HCT116 (cell line): ENCODE measurements at regions not wholly inside any gene's neighbourhood (a gene's known extent, or its start where the extent isn't known, plus 50 kb on each side); places are given as distances from the start of the nearest gene placed in this dataset.

Source experiments
- ATAC-seq: fragments of 200-7000 bp; cut with Tn5 transposase; 2 replicates; pipeline ENCODE4 v1.9.1; 2020; ENCODE audit warnings: mild to moderate bottlenecking, moderate library complexity
- BruUV-seq: library from RNA; stranded (reverse); fragments of 400-500 nt; replicated peaks from 2 replicates; lab custom pipeline; 2021; lab: Mats Ljungman, UMichigan
- CTCF ChIA-PET: fragments of 300-600 bp; sonication (Branson Sonifier 250); formaldehyde crosslinking; loops from one replicate; lab custom pipeline; 2021; ENCODE audit warnings: antibody characterized with exemption; lab: Charles Lee
- POLR2A ChIA-PET: fragments of 300-600, 350-600 bp; sonication (Branson Sonifier 250); formaldehyde crosslinking; loops from one replicate; lab custom pipeline; 2021; ENCODE audit warnings: antibody characterized with exemption; lab: Charles Lee
- RAD21 ChIA-PET, 2 experiments: fragments of 300-600 bp; sonication (Branson Sonifier 250); formaldehyde crosslinking; loops; one replicate each; lab custom pipeline; 2023; ENCODE audit warnings: low total read pairs in 2 of 2; ENCODE audit not compliant: uncharacterized antibody in 2 of 2, unreplicated experiment in 2 of 2, low non-redundant PET in 1 of 2; lab: Charles Lee
- DNase-seq: peaks from one replicate; pipeline ENCODE4 v3.0.0-alpha.2; 2010; ENCODE audit warnings: low read depth, low spot score
- H2AFZ ChIP-seq: fragments of 200-600 bp; shearing (Covaris generic), sonication (generic); 2 replicates; pipeline ENCODE4 v1.6.1; 2017; ENCODE audit warnings: low read depth, mixed run types, mixed read lengths, antibody characterized with exemption, low read length; ENCODE audit not compliant: poor library complexity, severe bottlenecking
- H3K27ac ChIP-seq: 2 replicates; pipeline ENCODE4 v1.5.1; 2012; ENCODE audit warnings: low read depth, low read length
- H3K27me3 ChIP-seq: fragments of 200-600 bp; sonication (generic); 2 replicates; pipeline ENCODE4 v1.6.1; 2016; ENCODE audit warnings: mixed run types, low read length, mixed read lengths; ENCODE audit not compliant: insufficient read depth
- H3K36me3 ChIP-seq, 2 experiments: fragments of 200-500 bp in 1 of 2; fragments of 200-600 bp in 1 of 2; sonication (Bioruptor generic) in 1 of 2; sonication (generic) in 1 of 2; 2 replicates each; pipeline versions ENCODE4 v1.5.1 to v1.6.1; 2014 to 2016; ENCODE audit warnings: low read length in 2 of 2, inconsistent platforms in 1 of 2, mixed read lengths in 1 of 2, mixed run types in 1 of 2; ENCODE audit not compliant: insufficient read depth in 2 of 2, control insufficient read depth in 1 of 2
- H3K4me1 ChIP-seq, 2 experiments: fragments of 200-600 bp in 1 of 2; sonication (generic) in 1 of 2; 2 replicates each; pipeline versions ENCODE4 v1.5.1 to v1.6.1; 2012 to 2017; ENCODE audit warnings: low read length in 2 of 2, inconsistent platforms in 1 of 2, mild to moderate bottlenecking in 1 of 2, mixed read lengths in 1 of 2, mixed run types in 1 of 2, moderate library complexity in 1 of 2; ENCODE audit not compliant: insufficient read depth in 2 of 2, control insufficient read depth in 1 of 2
- H3K4me2 ChIP-seq: fragments of 200-600 bp; sonication (generic); 2 replicates; pipeline ENCODE4 v1.6.1; 2017; ENCODE audit warnings: mixed run types, low read length, mixed read lengths
- H3K4me3 ChIP-seq, 2 experiments: fragments of 200-600 bp in 1 of 2; sonication (generic) in 1 of 2; replicated peaks in 1 of 2; 2 replicates each; pipeline ENCODE4 v1.5.1; 2011 to 2016; ENCODE audit warnings: low read length in 2 of 2, control low read depth in 1 of 2, low read depth in 1 of 2, mild to moderate bottlenecking in 1 of 2, mixed read lengths in 1 of 2, mixed run types in 1 of 2
- H3K79me2 ChIP-seq: fragments of 200-600 bp; sonication (generic); 2 replicates; pipeline ENCODE4 v1.6.1; 2017; ENCODE audit warnings: mild to moderate bottlenecking, mixed run types, low read length, moderate library complexity, mixed read lengths; ENCODE audit not compliant: insufficient read depth
- H3K9ac ChIP-seq: fragments of 200-600 bp; sonication (generic); 2 replicates; pipeline ENCODE4 v1.6.1; 2016; ENCODE audit warnings: low read length, mixed read lengths
- H3K9me2 ChIP-seq: fragments of 200-600 bp; sonication (generic), shearing (Covaris generic); 2 replicates; pipeline ENCODE4 v1.6.1; 2017; ENCODE audit warnings: mixed run types, mild to moderate bottlenecking, moderate library complexity; ENCODE audit not compliant: insufficient read depth
- H3K9me3 ChIP-seq, 2 experiments: fragments of 200-500 bp in 1 of 2; fragments of 200-600 bp in 1 of 2; sonication (Bioruptor generic) in 1 of 2; sonication (generic) in 1 of 2; 2 replicates each; pipeline ENCODE4 v1.6.1; 2014 to 2017; ENCODE audit warnings: low read length in 2 of 2, mixed read lengths in 2 of 2, inconsistent platforms in 1 of 2, low read depth in 1 of 2, mild to moderate bottlenecking in 1 of 2, mixed run types in 1 of 2, moderate library complexity in 1 of 2; ENCODE audit not compliant: control insufficient read depth in 1 of 2, insufficient read depth in 1 of 2
- H4K20me1 ChIP-seq: fragments of 200-600 bp; sonication (generic), shearing (Covaris generic); 2 replicates; pipeline ENCODE4 v1.6.1; 2017; ENCODE audit warnings: mixed run types, mild to moderate bottlenecking, moderate library complexity; ENCODE audit not compliant: insufficient read depth
- ATF3 ChIP-seq: IDR thresholded peaks from 2 replicates; pipeline ENCODE4 v1.6.1; 2012
- CBX3 ChIP-seq: IDR thresholded peaks from 2 replicates; pipeline ENCODE4 v1.6.1; 2012; ENCODE audit warnings: low read depth
- CEBPB ChIP-seq: IDR thresholded peaks from 2 replicates; pipeline ENCODE4 v1.6.1; 2012; ENCODE audit warnings: low read depth
- EGR1 ChIP-seq: IDR thresholded peaks from 2 replicates; pipeline ENCODE4 v1.6.1; 2012; ENCODE audit warnings: low read depth
- ELF1 ChIP-seq: IDR thresholded peaks from 2 replicates; pipeline ENCODE4 v1.6.1; 2012; ENCODE audit warnings: low read depth, borderline replicate concordance
- EZH2 ChIP-seq: fragments of 200-600 bp; sonication (generic); IDR thresholded peaks from 2 replicates; pipeline ENCODE4 v1.6.1; 2017; ENCODE audit warnings: antibody characterized with exemption, mixed run types
- FOSL1 ChIP-seq: IDR thresholded peaks from 2 replicates; pipeline ENCODE4 v1.6.1; 2012; ENCODE audit warnings: low read depth
- JUND ChIP-seq: IDR thresholded peaks from 2 replicates; pipeline ENCODE4 v1.6.1; 2012
- MAX ChIP-seq: IDR thresholded peaks from 2 replicates; pipeline ENCODE4 v1.6.1; 2012
- POLR2A ChIP-seq: IDR thresholded peaks from 2 replicates; pipeline ENCODE4 v1.7.0; 2011; ENCODE audit warnings: borderline replicate concordance; ENCODE audit not compliant: insufficient read depth, insufficient read length; ENCODE audit errors: extremely low read depth
- POLR2AphosphoS5 ChIP-seq: IDR thresholded peaks from 2 replicates; pipeline ENCODE4 v1.6.1; 2011; ENCODE audit warnings: mild to moderate bottlenecking, low read depth, low read length, moderate library complexity
- SP1 ChIP-seq: IDR thresholded peaks from 2 replicates; pipeline ENCODE4 v1.6.1; 2012; ENCODE audit warnings: low read depth
- SRF ChIP-seq: IDR thresholded peaks from 2 replicates; pipeline ENCODE4 v1.6.1; 2012; ENCODE audit warnings: low read depth
- TCF7L2 ChIP-seq: IDR thresholded peaks from 2 replicates; pipeline ENCODE4 v1.7.0; 2011; ENCODE audit warnings: borderline replicate concordance, inconsistent platforms; ENCODE audit not compliant: insufficient read depth, insufficient read length; ENCODE audit errors: extremely low read depth
- ZFX ChIP-seq: fragments of 450-650 bp; IDR thresholded peaks from 2 replicates; pipeline ENCODE4 v1.6.1; 2017
- ZNF274 ChIP-seq: fragments of 200-500 bp; sonication (Bioruptor generic); IDR thresholded peaks from 2 replicates; pipeline ENCODE4 v1.6.1; 2014; ENCODE audit warnings: mild to moderate bottlenecking, low read depth, low read length, inconsistent platforms
- intact Hi-C: fragments of 100-400 bp; cut with micrococcal nuclease; formaldehyde crosslinking; loops from 2 replicates; pipeline ENCODE4 v1.10.0; 2022
- TF ChIP-seq, protein P1 (sequence below): IDR thresholded peaks from 2 replicates; pipeline ENCODE4 v1.6.1; 2012; ENCODE audit warnings: low read depth

DNA sequence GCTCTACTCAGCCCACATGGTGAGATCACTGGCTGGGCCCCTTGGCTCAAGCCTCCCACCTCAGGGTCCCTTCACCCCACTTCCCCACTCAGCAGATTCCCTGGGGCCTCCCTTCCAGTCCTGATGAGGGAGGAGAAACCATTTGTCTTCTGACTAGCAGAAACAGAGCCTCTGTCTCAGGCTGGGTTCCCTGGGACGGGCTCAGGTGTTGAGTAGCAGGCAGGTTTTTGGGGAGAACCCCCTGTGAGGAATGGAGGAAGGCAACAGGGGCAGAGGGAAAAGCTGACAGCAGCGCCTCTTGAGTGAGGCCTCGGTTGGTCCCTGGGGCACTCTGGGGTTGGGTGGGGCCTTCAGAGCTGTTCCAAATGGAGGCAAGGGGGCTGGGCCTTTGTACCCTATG is 452.2 kb downstream of the TSHZ3 start (continued):
- TF ChIP-seq, protein P1, sequence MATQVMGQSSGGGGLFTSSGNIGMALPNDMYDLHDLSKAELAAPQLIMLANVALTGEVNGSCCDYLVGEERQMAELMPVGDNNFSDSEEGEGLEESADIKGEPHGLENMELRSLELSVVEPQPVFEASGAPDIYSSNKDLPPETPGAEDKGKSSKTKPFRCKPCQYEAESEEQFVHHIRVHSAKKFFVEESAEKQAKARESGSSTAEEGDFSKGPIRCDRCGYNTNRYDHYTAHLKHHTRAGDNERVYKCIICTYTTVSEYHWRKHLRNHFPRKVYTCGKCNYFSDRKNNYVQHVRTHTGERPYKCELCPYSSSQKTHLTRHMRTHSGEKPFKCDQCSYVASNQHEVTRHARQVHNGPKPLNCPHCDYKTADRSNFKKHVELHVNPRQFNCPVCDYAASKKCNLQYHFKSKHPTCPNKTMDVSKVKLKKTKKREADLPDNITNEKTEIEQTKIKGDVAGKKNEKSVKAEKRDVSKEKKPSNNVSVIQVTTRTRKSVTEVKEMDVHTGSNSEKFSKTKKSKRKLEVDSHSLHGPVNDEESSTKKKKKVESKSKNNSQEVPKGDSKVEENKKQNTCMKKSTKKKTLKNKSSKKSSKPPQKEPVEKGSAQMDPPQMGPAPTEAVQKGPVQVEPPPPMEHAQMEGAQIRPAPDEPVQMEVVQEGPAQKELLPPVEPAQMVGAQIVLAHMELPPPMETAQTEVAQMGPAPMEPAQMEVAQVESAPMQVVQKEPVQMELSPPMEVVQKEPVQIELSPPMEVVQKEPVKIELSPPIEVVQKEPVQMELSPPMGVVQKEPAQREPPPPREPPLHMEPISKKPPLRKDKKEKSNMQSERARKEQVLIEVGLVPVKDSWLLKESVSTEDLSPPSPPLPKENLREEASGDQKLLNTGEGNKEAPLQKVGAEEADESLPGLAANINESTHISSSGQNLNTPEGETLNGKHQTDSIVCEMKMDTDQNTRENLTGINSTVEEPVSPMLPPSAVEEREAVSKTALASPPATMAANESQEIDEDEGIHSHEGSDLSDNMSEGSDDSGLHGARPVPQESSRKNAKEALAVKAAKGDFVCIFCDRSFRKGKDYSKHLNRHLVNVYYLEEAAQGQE = no peak
- TF ChIP-seq JUND (no peak), TCF7L2 (no peak), SRF (no peak), SP1 (no peak), CEBPB (no peak), ATF3 (no peak), EGR1 (no peak), EZH2 (no peak), ELF1 (no peak)

GRCh38 chr19:30896554-30896953 is 452.7 kb downstream of the TSHZ3 start:
- H3K9me2 ChIP-seq = no peaks in the 10 kb centered on the region
- no peak overlapping the region for H3K4me3 ChIP-seq
- no peak overlapping the region for H3K27ac ChIP-seq
- H3K27me3 ChIP-seq = no peaks in the 10 kb centered on the region
- CTCF ChIA-PET = no interaction called here
- H4K20me1 ChIP-seq = no peaks in the 10 kb centered on the region
- H3K36me3 ChIP-seq = no peaks in the 10 kb centered on the region
- no peak for ATAC-seq
- H3K4me2 ChIP-seq = no peak overlapping the region
- no peaks in the 10 kb centered on the region for H3K79me2 ChIP-seq
- no peak overlapping the region for H3K9ac ChIP-seq
- DNase-seq = no peak
- H3K4me1 ChIP-seq = no peaks in the 10 kb centered on the region
- RAD21 ChIA-PET = no interaction called here
- peaks cover 4 to 41% of the 10 kb centered on the region in 2 experiments; a peak in 2 of 4 replicates for H3K9me3 ChIP-seq
- TF ChIP-seq CBX3 (no peak), CEBPB (no peak), MAX (no peak), JUND (no peak), ZFX (no peak), ATF3 (no peak), POLR2AphosphoS5 (no peak), FOSL1 (no peak), TCF7L2 (no peak), POLR2A (no peak), EGR1 (no peak), ZNF274 (no peak)
- TF ChIP-seq, protein P1 = no peak
- TF ChIP-seq, all 23 proteins: peak for 0
- H2AFZ ChIP-seq = no peak overlapping the region
- no TSS peak for BruUV-seq
- POLR2A ChIA-PET = no interaction called here
- intact Hi-C loops = no loop called here
